Gastroesophageal sphincter (tissue), 3 donors: ENCODE measurements at regions not wholly inside any gene's neighbourhood (a gene's known extent, or its start where the extent isn't known, plus 50 kb on each side); places are given as distances from the start of the nearest gene placed in this dataset.

Experiments used
- CTCF ChIP-seq, 4 experiments: fragments of 200-600 bp in 2 of 4; fragments of 450-650 bp in 2 of 4; sonication (generic) in 1 of 4; IDR thresholded peaks; one replicate each; pipeline ENCODE4 v1.5.1; 2017 to 2019; ENCODE audit warnings: antibody characterized with exemption in 4 of 4, mild to moderate bottlenecking in 2 of 4, moderate library complexity in 2 of 4
- EP300 ChIP-seq: sonication (generic); formaldehyde crosslinking; IDR thresholded peaks from one replicate; pipeline ENCODE4 v1.6.1; 2017; ENCODE audit warnings: antibody characterized with exemption, mild to moderate bottlenecking
- POLR2A ChIP-seq, 2 donors: fragments of 450-650 bp; IDR thresholded peaks; one replicate each; pipeline ENCODE4 v1.6.1; 2017; ENCODE audit warnings: antibody characterized with exemption in 2 of 2, mild to moderate bottlenecking in 2 of 2, moderate library complexity in 1 of 2

GRCh38 chr13:33480561-33480960, 195.0 kb upstream of the STARD13 start:
- TF ChIP-seq CTCF (IDR thresholded peaks at IDR 0.05) (no peak), EP300 (no peak), POLR2A (IDR thresholded peaks at IDR 0.05) (no peak)
